Fibroblast of the aortic adventitia (primary cell): ENCODE measurements at regions not wholly inside any gene's neighbourhood (a gene's known extent, or its start where the extent isn't known, plus 50 kb on each side); places are given as distances from the start of the nearest gene placed in this dataset.
"Not testable (repeated sequence)": the region's sequence is repeated elsewhere in the genome, so short reads cannot be mapped to it uniquely, and the experiment has no call there.

Experiments
- DNase-seq: peaks from one replicate; pipeline ENCODE4 v3.0.0-alpha.2; 2010; ENCODE audit warnings: low read depth
- H3K4me3 ChIP-seq: 2 replicates; pipeline ENCODE4 v1.5.1; 2011; ENCODE audit warnings: low read depth, mild to moderate bottlenecking, control low read depth, low read length, moderate library complexity
- TF ChIP-seq, protein P1 (sequence below): IDR thresholded peaks from 2 replicates; pipeline ENCODE4 v1.5.1; 2011; ENCODE audit warnings: mild to moderate bottlenecking, low read length, control low read depth, inconsistent platforms; ENCODE audit not compliant: insufficient read depth

DNA sequence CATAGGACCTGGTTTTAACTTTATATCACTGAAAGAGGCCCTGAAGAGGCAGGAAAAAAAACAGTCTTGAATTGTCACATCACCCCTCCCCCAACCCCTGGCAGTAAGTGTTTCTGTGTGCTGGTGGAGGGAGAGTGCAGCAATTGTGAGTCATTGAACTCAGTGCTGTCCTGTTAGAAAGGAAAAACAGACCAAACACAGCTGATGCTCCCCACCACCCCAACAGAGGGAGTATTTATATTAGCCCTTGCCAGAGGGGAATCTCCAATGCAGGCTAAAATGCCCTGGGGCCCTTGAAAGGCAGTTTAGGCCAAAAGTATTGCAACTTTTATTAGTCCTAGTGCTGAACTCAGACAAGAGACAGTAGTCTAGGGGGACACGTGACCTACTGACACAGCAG lies 197.8 kb upstream of the AGTR2 start:
- TF ChIP-seq, protein P1, sequence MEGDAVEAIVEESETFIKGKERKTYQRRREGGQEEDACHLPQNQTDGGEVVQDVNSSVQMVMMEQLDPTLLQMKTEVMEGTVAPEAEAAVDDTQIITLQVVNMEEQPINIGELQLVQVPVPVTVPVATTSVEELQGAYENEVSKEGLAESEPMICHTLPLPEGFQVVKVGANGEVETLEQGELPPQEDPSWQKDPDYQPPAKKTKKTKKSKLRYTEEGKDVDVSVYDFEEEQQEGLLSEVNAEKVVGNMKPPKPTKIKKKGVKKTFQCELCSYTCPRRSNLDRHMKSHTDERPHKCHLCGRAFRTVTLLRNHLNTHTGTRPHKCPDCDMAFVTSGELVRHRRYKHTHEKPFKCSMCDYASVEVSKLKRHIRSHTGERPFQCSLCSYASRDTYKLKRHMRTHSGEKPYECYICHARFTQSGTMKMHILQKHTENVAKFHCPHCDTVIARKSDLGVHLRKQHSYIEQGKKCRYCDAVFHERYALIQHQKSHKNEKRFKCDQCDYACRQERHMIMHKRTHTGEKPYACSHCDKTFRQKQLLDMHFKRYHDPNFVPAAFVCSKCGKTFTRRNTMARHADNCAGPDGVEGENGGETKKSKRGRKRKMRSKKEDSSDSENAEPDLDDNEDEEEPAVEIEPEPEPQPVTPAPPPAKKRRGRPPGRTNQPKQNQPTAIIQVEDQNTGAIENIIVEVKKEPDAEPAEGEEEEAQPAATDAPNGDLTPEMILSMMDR: no peak
- no peak for DNase-seq
- no peak overlapping the region for H3K4me3 ChIP-seq

- TF ChIP-seq, protein P1: no peak
- H3K4me3 ChIP-seq: no peak overlapping the region
- peak; percentile 1 for DNase-seq
These were observed 192.5 kb upstream of the AGTR2 start for GRCh38 chrX:115978068-115978467.

DNA sequence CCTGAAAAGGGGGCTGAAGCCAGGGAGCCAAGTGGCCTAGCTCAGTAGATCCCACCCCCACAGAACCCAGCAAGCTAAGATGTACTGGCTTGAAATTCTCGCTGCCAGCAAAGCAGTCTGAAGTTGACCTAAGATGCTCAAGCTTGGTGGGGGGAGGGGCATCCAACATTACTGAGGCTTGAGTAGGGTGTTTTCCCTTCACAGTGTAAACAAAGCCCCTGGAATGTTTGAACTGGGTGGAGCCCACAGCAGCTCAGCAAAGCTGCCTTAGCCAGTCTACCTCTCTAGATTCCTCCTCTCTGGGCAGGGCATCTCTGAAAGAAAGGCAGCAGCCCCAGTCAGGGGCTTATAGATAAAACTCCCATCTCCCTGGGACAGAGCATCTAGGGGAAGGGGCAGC lies 187.4 kb upstream of the AGTR2 start:
- not testable (repeated sequence) for H3K4me3 ChIP-seq, DNase-seq

GRCh38 chrX:115987464-115987863 lies 183.1 kb upstream of the AGTR2 start:
- not testable (repeated sequence) for H3K4me3 ChIP-seq, DNase-seq

GRCh38 chrX:115988825-115989224 lies 181.7 kb upstream of the AGTR2 start:
- H3K4me3 ChIP-seq: no peak overlapping the region
- no peak for DNase-seq
- TF ChIP-seq, protein P1: peak; percentile 20

- TF ChIP-seq, protein P1: no peak
- no peak for DNase-seq
These were observed 180.9 kb upstream of the AGTR2 start for GRCh38 chrX:115989686-115990085.

GRCh38 chrX:116009346-116009745 lies 161.2 kb upstream of the AGTR2 start:
- TF ChIP-seq, protein P1: no peak
- DNase-seq: no peak

More at GRCh38 chrX:115989686-115990085, 180.9 kb upstream of the AGTR2 start:
- no peak overlapping the region for H3K4me3 ChIP-seq

DNA sequence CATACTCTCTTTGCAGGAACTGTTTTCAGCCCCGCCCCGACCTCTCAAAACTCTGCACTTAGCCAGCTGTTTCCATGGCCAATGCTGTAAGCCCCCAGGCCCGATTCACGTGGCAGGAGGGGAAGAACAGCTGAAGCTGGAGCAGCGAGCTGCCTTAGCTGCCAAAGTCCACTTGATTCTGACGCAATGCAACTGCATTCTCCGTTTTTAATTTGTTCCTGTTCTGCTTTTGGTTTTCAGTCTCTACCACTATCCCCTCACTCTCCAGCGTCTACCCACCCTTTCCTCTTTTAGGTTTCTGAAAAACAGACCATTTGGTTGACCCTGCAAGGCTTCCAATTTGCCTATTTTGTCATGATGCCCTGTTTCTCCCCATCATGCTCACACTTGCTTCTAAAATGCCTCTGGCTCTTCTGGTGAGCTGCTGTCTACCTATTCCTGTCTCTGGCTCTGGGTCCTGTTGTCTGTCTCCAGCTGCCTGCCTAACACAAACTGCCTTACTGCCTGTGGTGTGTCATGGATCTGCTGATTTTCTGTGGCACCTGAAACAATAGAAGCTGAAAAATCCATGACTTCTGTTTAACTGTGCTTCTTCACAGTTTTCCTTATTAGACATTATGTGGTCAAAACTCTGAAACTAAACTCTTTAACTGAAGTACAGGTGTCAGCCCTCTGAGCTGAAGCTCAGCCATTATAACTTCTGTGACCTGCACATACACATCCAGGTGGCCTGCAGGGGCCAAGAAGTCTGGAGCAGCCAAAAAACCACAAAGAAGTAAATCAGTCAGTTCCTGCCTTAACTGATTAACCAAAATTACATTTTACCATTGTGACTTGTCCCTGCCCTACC lies 160.5 kb upstream of the AGTR2 start:
- no peak overlapping the region for H3K4me3 ChIP-seq
- TF ChIP-seq, protein P1: no peak
- DNase-seq: no peak

More at GRCh38 chrX:116009346-116009745, 161.2 kb upstream of the AGTR2 start:
- H3K4me3 ChIP-seq: no peak overlapping the region
